Erythroblast (primary cell): ENCODE measurements at regions not wholly inside any gene's neighbourhood (a gene's known extent, or its start where the extent isn't known, plus 50 kb on each side); places are given as distances from the start of the nearest gene placed in this dataset.

ENCODE experiments used
- GATA1 ChIP-seq: IDR thresholded peaks from 2 replicates; pipeline ENCODE4 v1.6.1; 2011; ENCODE audit warnings: low read depth, mild to moderate bottlenecking, control low read depth, low read length, moderate library complexity
- POLR2A ChIP-seq: IDR thresholded peaks from 2 replicates; pipeline ENCODE4 v1.6.1; 2011; ENCODE audit warnings: mild to moderate bottlenecking, low read length

GRCh38 chr12:4858386-4858785 lies 51.3 kb upstream of the KCNA1 start:
- TF ChIP-seq POLR2A (no peak), GATA1 (no peak)
